ENCODE measurements at regions not wholly inside any gene's neighbourhood (a gene's known extent, or its start where the extent isn't known, plus 50 kb on each side); places are given as distances from the start of the nearest gene placed in this dataset.

DNA sequence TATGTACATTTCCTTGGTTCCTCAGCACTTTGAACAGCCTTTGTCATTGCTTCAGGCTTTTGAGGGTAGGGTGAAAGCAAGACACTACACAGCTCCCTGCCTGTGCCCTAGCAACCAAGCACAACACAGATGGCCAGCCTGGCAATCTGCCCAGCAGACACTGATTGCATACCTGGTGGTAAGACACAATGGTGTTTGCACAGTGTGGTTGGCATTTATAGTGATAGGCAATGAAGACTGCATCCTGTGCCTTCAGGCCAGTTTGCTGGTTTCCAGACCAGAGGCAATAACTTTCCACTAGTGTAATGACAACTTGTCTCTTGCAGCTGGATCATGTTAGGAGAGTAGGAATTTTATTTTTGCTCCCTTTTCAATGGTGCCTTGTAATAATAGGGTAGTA is 144.5 kb upstream of the TNC start:
- TF ChIP-seq, protein P1, sequence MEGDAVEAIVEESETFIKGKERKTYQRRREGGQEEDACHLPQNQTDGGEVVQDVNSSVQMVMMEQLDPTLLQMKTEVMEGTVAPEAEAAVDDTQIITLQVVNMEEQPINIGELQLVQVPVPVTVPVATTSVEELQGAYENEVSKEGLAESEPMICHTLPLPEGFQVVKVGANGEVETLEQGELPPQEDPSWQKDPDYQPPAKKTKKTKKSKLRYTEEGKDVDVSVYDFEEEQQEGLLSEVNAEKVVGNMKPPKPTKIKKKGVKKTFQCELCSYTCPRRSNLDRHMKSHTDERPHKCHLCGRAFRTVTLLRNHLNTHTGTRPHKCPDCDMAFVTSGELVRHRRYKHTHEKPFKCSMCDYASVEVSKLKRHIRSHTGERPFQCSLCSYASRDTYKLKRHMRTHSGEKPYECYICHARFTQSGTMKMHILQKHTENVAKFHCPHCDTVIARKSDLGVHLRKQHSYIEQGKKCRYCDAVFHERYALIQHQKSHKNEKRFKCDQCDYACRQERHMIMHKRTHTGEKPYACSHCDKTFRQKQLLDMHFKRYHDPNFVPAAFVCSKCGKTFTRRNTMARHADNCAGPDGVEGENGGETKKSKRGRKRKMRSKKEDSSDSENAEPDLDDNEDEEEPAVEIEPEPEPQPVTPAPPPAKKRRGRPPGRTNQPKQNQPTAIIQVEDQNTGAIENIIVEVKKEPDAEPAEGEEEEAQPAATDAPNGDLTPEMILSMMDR (IDR thresholded peaks at IDR 0.05; ENCODE audit: low read depth, low read length): no peak
- TF ChIP-seq EZH2phosphoT487 (IDR thresholded peaks at IDR 0.05; ENCODE audit: low read depth): no peak

Measured in OCI-LY3 (cell line).